ENCODE measurements at regions not wholly inside any gene's neighbourhood (a gene's known extent, or its start where the extent isn't known, plus 50 kb on each side); places are given as distances from the start of the nearest gene placed in this dataset.

DNA sequence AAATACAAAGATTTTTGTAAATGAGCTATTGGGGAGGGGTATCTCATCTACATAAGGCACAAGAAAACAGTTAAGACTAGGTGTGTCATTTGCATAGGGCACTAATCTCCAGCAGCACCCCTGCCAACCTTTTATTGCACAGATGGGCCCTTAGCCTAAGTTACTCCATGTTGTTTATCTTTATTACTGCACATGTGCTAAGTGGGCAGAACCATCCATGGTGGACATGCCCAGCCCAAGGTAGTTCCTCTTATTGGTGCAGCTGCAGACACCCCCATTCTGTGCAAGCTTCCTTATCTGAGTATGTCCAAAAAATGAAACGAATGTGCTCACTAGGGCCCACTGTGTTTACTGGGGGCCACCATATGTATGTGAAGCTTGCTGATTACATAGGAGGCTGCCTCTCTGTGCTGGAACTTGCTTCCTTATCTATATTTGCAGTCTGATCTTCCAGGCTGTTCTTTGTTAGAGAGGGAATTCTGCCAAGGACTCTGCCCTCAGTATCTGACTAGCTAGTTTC lies 77.3 kb upstream of the NEK7 start:
- Histone ChIP-seq H4K20me1 (ENCODE audit: control insufficient read depth, insufficient read depth, low read depth, low read length) (no peaks in the 10 kb centered on the region), H3K4me3 (ENCODE audit: low read length) (no peak overlapping the region), H3K27me3 (ENCODE audit: control insufficient read depth, low read length) (no peaks in the 10 kb centered on the region), H3K4me1 (ENCODE audit: control insufficient read depth, low read length) (peaks cover 10% of the 10 kb centered on the region), H3K9me2 (replicated peaks; ENCODE audit: control insufficient read depth, low read length) (no peaks in the 10 kb centered on the region), H3K4me2 (ENCODE audit: low read length) (no peak overlapping the region), H3K36me3 (ENCODE audit: control insufficient read depth, low read length) (no peaks in the 10 kb centered on the region), H3F3A (ENCODE audit: control insufficient read depth, insufficient read depth) (no peaks in the 10 kb centered on the region), H3K79me2 (ENCODE audit: control insufficient read depth, low read length) (no peaks in the 10 kb centered on the region), H3K27ac (ENCODE audit: low read depth, low read length) (no peak overlapping the region), H3K9me3 (ENCODE audit: control insufficient read depth, insufficient read depth, low read length) (no peaks in the 10 kb centered on the region; the same call in 1 of the 2 replicates)
- no peak for TF ChIP-seq EZH2phosphoT487 (IDR thresholded peaks at IDR 0.05; ENCODE audit: borderline replicate concordance, low read length)
- TF ChIP-seq, protein P1, sequence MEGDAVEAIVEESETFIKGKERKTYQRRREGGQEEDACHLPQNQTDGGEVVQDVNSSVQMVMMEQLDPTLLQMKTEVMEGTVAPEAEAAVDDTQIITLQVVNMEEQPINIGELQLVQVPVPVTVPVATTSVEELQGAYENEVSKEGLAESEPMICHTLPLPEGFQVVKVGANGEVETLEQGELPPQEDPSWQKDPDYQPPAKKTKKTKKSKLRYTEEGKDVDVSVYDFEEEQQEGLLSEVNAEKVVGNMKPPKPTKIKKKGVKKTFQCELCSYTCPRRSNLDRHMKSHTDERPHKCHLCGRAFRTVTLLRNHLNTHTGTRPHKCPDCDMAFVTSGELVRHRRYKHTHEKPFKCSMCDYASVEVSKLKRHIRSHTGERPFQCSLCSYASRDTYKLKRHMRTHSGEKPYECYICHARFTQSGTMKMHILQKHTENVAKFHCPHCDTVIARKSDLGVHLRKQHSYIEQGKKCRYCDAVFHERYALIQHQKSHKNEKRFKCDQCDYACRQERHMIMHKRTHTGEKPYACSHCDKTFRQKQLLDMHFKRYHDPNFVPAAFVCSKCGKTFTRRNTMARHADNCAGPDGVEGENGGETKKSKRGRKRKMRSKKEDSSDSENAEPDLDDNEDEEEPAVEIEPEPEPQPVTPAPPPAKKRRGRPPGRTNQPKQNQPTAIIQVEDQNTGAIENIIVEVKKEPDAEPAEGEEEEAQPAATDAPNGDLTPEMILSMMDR (IDR thresholded peaks at IDR 0.05; ENCODE audit: low read depth, low read length, poor library complexity, severe bottlenecking): no peak

DNA sequence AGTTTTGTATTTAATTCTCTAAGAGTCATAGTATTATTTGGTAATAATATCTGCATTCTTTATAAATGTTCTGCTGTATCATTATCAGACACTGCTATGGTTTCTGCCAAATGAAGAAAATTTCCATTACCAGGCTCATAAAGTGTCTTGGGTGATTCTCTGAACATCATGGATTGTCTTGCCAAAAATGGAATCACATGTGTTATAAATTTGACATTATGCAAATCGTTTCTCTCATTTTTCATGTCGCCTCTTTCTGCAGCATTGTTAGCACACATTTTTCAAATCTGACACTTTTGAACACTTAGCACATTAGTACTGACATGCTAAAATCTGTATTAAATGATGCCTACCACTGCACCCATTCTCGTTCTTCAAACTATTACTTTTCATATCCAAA lies 74.2 kb upstream of the NEK7 start:
- no peaks in the 10 kb centered on the region for H3K36me3 ChIP-seq (ENCODE audit: control insufficient read depth, low read length)
- no peaks in the 10 kb centered on the region; the same call in 1 of the 2 replicates for H3K9me3 ChIP-seq (ENCODE audit: control insufficient read depth, insufficient read depth, low read length)
- peaks cover 10% of the 10 kb centered on the region for H3K4me1 ChIP-seq (ENCODE audit: control insufficient read depth, low read length)
- H3K27me3 ChIP-seq (ENCODE audit: control insufficient read depth, low read length): no peaks in the 10 kb centered on the region
- H3F3A ChIP-seq (ENCODE audit: control insufficient read depth, insufficient read depth): no peaks in the 10 kb centered on the region
- H3K4me3 ChIP-seq (ENCODE audit: low read length): no peak overlapping the region
- peak overlapping the region; percentile 20; the same call in 1 of the 2 replicates for H3K4me2 ChIP-seq (ENCODE audit: low read length)
- H4K20me1 ChIP-seq (ENCODE audit: control insufficient read depth, insufficient read depth, low read depth, low read length): no peaks in the 10 kb centered on the region
- no peaks in the 10 kb centered on the region for H3K9me2 ChIP-seq (replicated peaks; ENCODE audit: control insufficient read depth, low read length)
- H3K79me2 ChIP-seq (ENCODE audit: control insufficient read depth, low read length): no peaks in the 10 kb centered on the region
- H3K27ac ChIP-seq (ENCODE audit: low read depth, low read length): no peak overlapping the region
- no peak for TF ChIP-seq EZH2phosphoT487 (IDR thresholded peaks at IDR 0.05; ENCODE audit: borderline replicate concordance, low read length)
- TF ChIP-seq, protein P1 (IDR thresholded peaks at IDR 0.05; ENCODE audit: low read depth, low read length, poor library complexity, severe bottlenecking): no peak

DNA sequence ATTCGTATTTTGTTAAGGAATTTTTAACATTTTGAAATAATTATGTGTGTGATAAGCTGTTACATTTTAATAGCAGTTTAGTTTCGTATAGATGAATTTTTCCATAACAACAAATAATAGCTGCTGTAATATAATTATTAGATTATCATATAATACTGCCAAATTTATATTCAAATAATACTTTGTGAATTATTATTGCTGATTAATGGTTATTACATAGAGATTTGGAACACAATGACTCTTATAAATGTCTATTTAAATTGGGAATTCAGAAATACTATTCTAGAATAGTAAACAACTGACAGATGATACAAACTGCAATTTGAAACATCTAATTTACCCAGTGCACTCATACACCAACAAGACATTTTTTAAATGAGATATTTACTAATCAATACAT lies 73.2 kb upstream of the NEK7 start:
- no peak for TF ChIP-seq EZH2phosphoT487 (IDR thresholded peaks at IDR 0.05; ENCODE audit: borderline replicate concordance, low read length)
- TF ChIP-seq, protein P1 (IDR thresholded peaks at IDR 0.05; ENCODE audit: low read depth, low read length, poor library complexity, severe bottlenecking): no peak
- Histone ChIP-seq H3K9me2 (replicated peaks; ENCODE audit: control insufficient read depth, low read length) (no peaks in the 10 kb centered on the region), H3K4me2 (ENCODE audit: low read length) (no peak overlapping the region), H3K36me3 (ENCODE audit: control insufficient read depth, low read length) (no peaks in the 10 kb centered on the region), H3K9me3 (ENCODE audit: control insufficient read depth, insufficient read depth, low read length) (no peaks in the 10 kb centered on the region; the same call in 1 of the 2 replicates), H3K4me1 (ENCODE audit: control insufficient read depth, low read length) (peaks cover 10% of the 10 kb centered on the region), H3K27ac (ENCODE audit: low read depth, low read length) (no peak overlapping the region), H3K4me3 (ENCODE audit: low read length) (no peak overlapping the region), H4K20me1 (ENCODE audit: control insufficient read depth, insufficient read depth, low read depth, low read length) (no peaks in the 10 kb centered on the region), H3K79me2 (ENCODE audit: control insufficient read depth, low read length) (no peaks in the 10 kb centered on the region), H3K27me3 (ENCODE audit: control insufficient read depth, low read length) (no peaks in the 10 kb centered on the region), H3F3A (ENCODE audit: control insufficient read depth, insufficient read depth) (no peaks in the 10 kb centered on the region)
